Psoas muscle (tissue), 7 donors: ENCODE measurements at regions not wholly inside any gene's neighbourhood (a gene's known extent, or its start where the extent isn't known, plus 50 kb on each side); places are given as distances from the start of the nearest gene placed in this dataset.

Experiments
- ATAC-seq, 4 donors: fragments of 200-7000 bp; cut with Tn5 transposase; one replicate each; pipeline ENCODE4 v1.9.1; 2020; ENCODE audit warnings: moderate library complexity in 3 of 4, mild to moderate bottlenecking in 2 of 4
- DNase-seq, 2 donors: peaks; one replicate each; pipeline ENCODE4 v3.0.0-alpha.2; 2020
- H3K27ac ChIP-seq: fragments of 200-600 bp; one replicate; pipeline ENCODE4 v1.8.0; 2022
- H3K27me3 ChIP-seq, 3 donors: fragments of 200-600 bp in 1 of 3; one replicate each; pipeline versions ENCODE4 v1.6.1 to v1.8.0; 2013 to 2022; ENCODE audit warnings: low read length in 2 of 3, mild to moderate bottlenecking in 2 of 3, moderate library complexity in 1 of 3; ENCODE audit not compliant: insufficient read depth in 3 of 3
- H3K36me3 ChIP-seq, 2 donors: fragments of 200-600 bp in 1 of 2; one replicate each; pipeline versions ENCODE4 v1.6.1 to v1.8.0; 2013 to 2022; ENCODE audit warnings: low read depth in 1 of 2, mild to moderate bottlenecking in 1 of 2, moderate library complexity in 1 of 2; ENCODE audit not compliant: insufficient read depth in 1 of 2
- H3K4me1 ChIP-seq: fragments of 200-600 bp; one replicate; pipeline ENCODE4 v1.8.0; 2022
- H3K4me3 ChIP-seq: fragments of 200-600 bp; one replicate; pipeline ENCODE4 v1.8.0; 2022; ENCODE audit warnings: mild to moderate bottlenecking
- H3K9me3 ChIP-seq: fragments of 200-600 bp; one replicate; pipeline ENCODE4 v1.8.0; 2022
- WGBS, 3 donors: extraction: QIAGEN DNeasy Blood & Tissue Kit; methylation state at CpG; one replicate each; pipeline versions ENCODE4 v1.1.6 to v1.1.7; 2013; 5-methylcytosine and 5-hydroxymethylcytosine counted together
- intact Hi-C, 2 donors: fragments of 100-400 bp; cut with DNase I; formaldehyde crosslinking; loops; one replicate each; pipeline versions ENCODE4 v1.11.0 to v1.14.2; 2022
- TF ChIP-seq, protein P1 (sequence below): fragments of 200-600 bp; IDR thresholded peaks from one replicate; pipeline ENCODE4 v1.8.0; 2022; ENCODE audit warnings: antibody characterized with exemption
- donor health status: healthy with polysubstance abuse.
- donor health status: DM: no; HTN: no; CAD: no; lungs with moderate emphysema.
- donor health status: Bipolar disorder and iron deficiency.
- donor health status: healthy.
- donor health status: DM: yes; HTN: yes; CAD: no.
- donor health status: DM: no; HTN: no; CAD: no.
- donor health status: DM: yes; HTN: yes; CAD: no.

DNA sequence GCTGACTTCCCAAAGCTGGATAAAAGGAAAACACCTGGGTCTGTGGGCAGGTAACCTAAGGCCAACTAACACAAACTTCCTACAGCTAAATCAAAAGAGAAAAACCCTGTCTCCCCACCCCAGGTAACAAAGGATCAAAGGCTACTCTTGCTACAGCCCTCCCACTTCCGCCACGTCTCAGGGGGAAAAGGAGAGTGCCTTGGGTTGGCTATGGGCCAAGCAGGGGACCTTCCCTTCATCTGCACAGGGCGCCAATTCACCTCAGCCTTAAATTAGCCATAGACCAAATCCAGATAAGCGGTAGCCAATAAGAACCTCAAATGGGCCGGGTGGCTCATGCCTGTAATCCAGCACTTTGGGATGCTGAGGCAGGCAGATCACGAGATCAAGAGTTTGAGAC, 69.1 kb upstream of the LANCL2 start:
- DNase-seq (no peak), ATAC-seq (no peak)
- H3K36me3 ChIP-seq = no peaks in the 10 kb centered on the region
- TF ChIP-seq, protein P1, sequence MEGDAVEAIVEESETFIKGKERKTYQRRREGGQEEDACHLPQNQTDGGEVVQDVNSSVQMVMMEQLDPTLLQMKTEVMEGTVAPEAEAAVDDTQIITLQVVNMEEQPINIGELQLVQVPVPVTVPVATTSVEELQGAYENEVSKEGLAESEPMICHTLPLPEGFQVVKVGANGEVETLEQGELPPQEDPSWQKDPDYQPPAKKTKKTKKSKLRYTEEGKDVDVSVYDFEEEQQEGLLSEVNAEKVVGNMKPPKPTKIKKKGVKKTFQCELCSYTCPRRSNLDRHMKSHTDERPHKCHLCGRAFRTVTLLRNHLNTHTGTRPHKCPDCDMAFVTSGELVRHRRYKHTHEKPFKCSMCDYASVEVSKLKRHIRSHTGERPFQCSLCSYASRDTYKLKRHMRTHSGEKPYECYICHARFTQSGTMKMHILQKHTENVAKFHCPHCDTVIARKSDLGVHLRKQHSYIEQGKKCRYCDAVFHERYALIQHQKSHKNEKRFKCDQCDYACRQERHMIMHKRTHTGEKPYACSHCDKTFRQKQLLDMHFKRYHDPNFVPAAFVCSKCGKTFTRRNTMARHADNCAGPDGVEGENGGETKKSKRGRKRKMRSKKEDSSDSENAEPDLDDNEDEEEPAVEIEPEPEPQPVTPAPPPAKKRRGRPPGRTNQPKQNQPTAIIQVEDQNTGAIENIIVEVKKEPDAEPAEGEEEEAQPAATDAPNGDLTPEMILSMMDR = no peak
- 84 to 86% (median 85%) methylated on average over 6 of the region's 6 CpGs for WGBS, 3 donors
- no peaks in the 10 kb centered on the region for H3K9me3 ChIP-seq
- H3K4me1 ChIP-seq = no peaks in the 10 kb centered on the region
- no peak overlapping the region for H3K27ac ChIP-seq
- H3K27me3 ChIP-seq = peaks cover 0 to 4% (median 0%) of the 10 kb centered on the region in 3 donors
- no peak overlapping the region for H3K4me3 ChIP-seq
- intact Hi-C loops = no loop called here

DNA sequence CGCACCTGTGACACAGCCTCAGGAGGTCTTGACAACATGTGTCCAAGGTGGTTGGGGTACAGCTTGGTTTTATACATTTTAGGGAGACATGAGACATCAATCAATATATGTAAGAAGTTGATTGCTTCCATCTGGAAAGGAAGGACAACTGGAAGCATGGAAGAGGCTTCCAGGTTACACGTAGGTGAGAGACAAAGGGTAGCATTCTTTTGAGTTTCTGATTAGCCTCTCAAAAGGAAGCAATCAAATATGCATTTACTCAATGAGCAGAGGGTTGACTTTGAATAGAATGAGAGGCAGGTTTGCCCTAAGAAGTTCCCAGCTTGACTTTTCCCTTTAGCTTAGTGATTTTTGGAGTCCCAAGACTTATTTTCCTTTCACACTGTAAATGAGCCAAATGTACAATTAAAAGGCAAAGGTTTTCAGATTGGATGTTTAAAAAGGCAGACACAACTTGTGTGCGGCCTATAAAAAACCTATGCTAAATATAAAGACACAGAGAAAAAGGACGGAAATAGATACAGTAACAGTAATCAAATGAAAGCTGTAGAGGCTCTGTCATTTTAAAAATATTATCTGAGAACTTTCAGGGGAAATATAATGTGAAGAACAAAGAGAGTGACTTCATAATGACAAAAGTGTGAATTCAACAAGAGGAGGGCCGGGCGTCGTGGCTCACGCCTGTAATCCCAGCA, 65.7 kb upstream of the LANCL2 start:
- Histone ChIP-seq H3K27ac (no peak overlapping the region), H3K4me3 (no peak overlapping the region), H3K36me3 (no peaks in the 10 kb centered on the region), H3K4me1 (no peaks in the 10 kb centered on the region), H3K27me3 (peaks cover 0 to under 1% (median 0%) of the 10 kb centered on the region in 3 donors), H3K9me3 (no peaks in the 10 kb centered on the region)
- DNase-seq (no peak), ATAC-seq (no peak)
- TF ChIP-seq, protein P1 = no peak
- 72 to 80% (median 74%) methylated on average over 8 of the region's 8 CpGs for WGBS, 3 donors
- intact Hi-C loops = no loop called here

DNA sequence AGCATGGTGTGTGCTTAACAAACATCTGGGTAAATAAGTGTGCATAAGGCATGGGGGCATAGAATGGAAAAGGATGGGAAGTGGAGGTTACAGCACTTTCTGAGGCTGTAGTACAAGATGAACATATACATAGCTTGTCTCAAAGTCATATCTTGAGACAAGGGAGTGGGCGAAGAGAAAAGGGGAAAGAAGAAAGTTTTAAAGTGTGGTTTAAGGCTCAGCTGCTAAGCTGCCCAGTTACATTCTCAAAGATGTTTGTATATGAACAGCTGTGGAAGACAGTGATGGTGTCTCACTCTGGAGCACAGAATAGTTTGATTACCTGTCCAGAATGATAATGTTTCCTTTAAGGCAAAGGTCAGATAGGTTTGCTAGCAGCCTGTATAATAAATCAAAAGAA, 61.9 kb upstream of the LANCL2 start:
- no peaks in the 10 kb centered on the region for H3K27me3 ChIP-seq
- ATAC-seq = no peak
- H3K9me3 ChIP-seq = no peaks in the 10 kb centered on the region
- no peaks in the 10 kb centered on the region for H3K36me3 ChIP-seq
- H3K27ac ChIP-seq = no peak overlapping the region
- 76 to 96% (median 79%) methylated on average over 1 of the region's 1 CpG for WGBS, 3 donors
- TF ChIP-seq, protein P1 = no peak
- no peak for DNase-seq
- no peak overlapping the region for H3K4me3 ChIP-seq
- intact Hi-C loops = no loop called here
- H3K4me1 ChIP-seq = peaks cover 4% of the 10 kb centered on the region

DNA sequence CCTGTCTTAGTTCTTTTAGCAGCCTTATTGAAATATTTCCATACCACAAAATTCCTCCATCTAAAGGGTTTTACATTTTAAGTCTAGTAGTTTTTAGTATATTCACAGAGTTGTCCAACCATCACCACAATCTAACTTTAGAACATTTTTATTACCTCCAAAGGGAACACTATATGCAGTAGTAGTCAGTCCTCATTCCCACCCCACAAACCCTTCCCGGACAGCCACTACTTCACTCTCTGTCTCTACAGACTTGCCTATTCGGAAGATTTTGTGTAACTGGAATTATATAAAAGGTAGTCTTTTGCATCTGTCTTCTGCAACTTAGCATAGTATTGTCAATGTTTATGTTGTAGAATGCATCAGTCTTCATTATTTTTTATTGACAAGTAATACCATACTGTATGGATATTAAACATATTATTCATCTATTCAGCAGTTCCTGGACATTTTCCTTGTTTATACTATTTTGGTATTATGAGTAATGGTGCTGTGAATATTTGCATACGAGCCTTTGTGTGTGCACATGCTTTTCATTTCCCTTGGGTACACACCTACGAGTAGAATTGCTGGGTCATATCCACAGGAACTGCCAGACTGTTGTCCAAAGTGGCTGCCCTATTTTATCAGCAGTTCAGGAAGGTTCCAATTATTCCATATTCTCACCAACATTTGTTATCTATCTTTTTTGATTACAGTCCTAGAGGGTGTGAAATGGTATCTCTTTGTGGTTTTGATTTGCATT, 60.9 kb upstream of the LANCL2 start:
- Histone ChIP-seq H3K4me1 (peaks cover 10% of the 10 kb centered on the region), H3K9me3 (no peaks in the 10 kb centered on the region), H3K36me3 (no peaks in the 10 kb centered on the region), H3K27me3 (no peaks in the 10 kb centered on the region), H3K4me3 (no peak overlapping the region), H3K27ac (no peak overlapping the region)
- intact Hi-C loops = no loop called here
- 61 to 63% (median 61%) methylated on average over 4 of the region's 4 CpGs for WGBS, 3 donors
- ATAC-seq (no peak), DNase-seq (no peak)
- TF ChIP-seq, protein P1 = no peak
